Skeletal muscle cell (primary cell): ENCODE measurements at regions not wholly inside any gene's neighbourhood (a gene's known extent, or its start where the extent isn't known, plus 50 kb on each side); places are given as distances from the start of the nearest gene placed in this dataset.

Experiments
- DNase-seq: peaks from one replicate; pipeline ENCODE4 v3.0.0-alpha.2; 2010; ENCODE audit warnings: low read depth
- H3K4me3 ChIP-seq: 2 replicates; pipeline ENCODE4 v1.5.1; 2011; ENCODE audit warnings: low read depth, mild to moderate bottlenecking, control low read depth, low read length, moderate library complexity

GRCh38 chr4:138300616-138301015 lies 58.5 kb upstream of the SLC7A11 start:
- no peak overlapping the region for H3K4me3 ChIP-seq
- DNase-seq, result no peak

GRCh38 chr4:138299881-138300280 lies 57.7 kb upstream of the SLC7A11 start:
- no peak for DNase-seq
- H3K4me3 ChIP-seq, result no peak overlapping the region

GRCh38 chr4:138298866-138299265 lies 56.7 kb upstream of the SLC7A11 start:
- no peak for DNase-seq
- H3K4me3 ChIP-seq, result no peak overlapping the region

GRCh38 chr4:138298431-138298830 lies 56.3 kb upstream of the SLC7A11 start:
- no peak overlapping the region for H3K4me3 ChIP-seq
- no peak for DNase-seq

GRCh38 chr4:138297743-138298405 lies 55.7 kb upstream of the SLC7A11 start:
- DNase-seq, result no peak
- no peak overlapping the region for H3K4me3 ChIP-seq

- no peak overlapping the region for H3K4me3 ChIP-seq
- no peak for DNase-seq
Observed at GRCh38 chr4:138292321-138292720, 50.2 kb upstream of the SLC7A11 start.
